IMR-90 (cell line): ENCODE measurements at regions not wholly inside any gene's neighbourhood (a gene's known extent, or its start where the extent isn't known, plus 50 kb on each side); places are given as distances from the start of the nearest gene placed in this dataset.

Experiments used
- ATAC-seq: fragments of 200-7000 bp; cut with Tn5 transposase; 2 replicates; pipeline ENCODE4 v1.9.1; 2020; ENCODE audit warnings: low read depth, mild to moderate bottlenecking, moderate library complexity
- BruUV-seq: library from RNA; stranded (reverse); fragments of 400-500 nt; replicated peaks from 2 replicates; lab custom pipeline; 2021; lab: Mats Ljungman, UMichigan
- CTCF ChIA-PET: fragments of 300-600 bp; formaldehyde crosslinking; extraction: SDS; loops from one replicate; lab custom pipeline; 2021; ENCODE audit warnings: antibody characterized with exemption; lab: Yijun Ruan, JAX
- POLR2A ChIA-PET: fragments of 300-600 bp; sonication (Branson Sonifier 250); formaldehyde crosslinking; loops from one replicate; lab custom pipeline; 2022; ENCODE audit warnings: antibody characterized with exemption; ENCODE audit not compliant: unreplicated experiment; lab: Charles Lee
- DNase-seq: peaks from one replicate; pipeline ENCODE4 v3.0.0; 2013
- H2AFZ ChIP-seq: replicated peaks from 2 replicates; pipeline ENCODE3; 2013; ENCODE audit warnings: low read length, mild to moderate bottlenecking; ENCODE audit not compliant: poor library complexity
- H2AK5ac ChIP-seq: 2 replicates; pipeline ENCODE4 v1.6.1; 2013; ENCODE audit warnings: low read depth, low read length, inconsistent platforms
- H2AK9ac ChIP-seq: replicated peaks from 2 replicates; pipeline ENCODE3; 2013; ENCODE audit warnings: mild to moderate bottlenecking, low read depth, low read length, moderate library complexity; ENCODE audit not compliant: poor library complexity
- H2BK120ac ChIP-seq: 2 replicates; pipeline ENCODE4 v1.6.1; 2013; ENCODE audit warnings: low read depth, low read length, inconsistent platforms
- H2BK15ac ChIP-seq: 3 replicates; pipeline ENCODE4 v1.6.1; 2013; ENCODE audit warnings: low read depth, low read length, inconsistent platforms
- H2BK20ac ChIP-seq: 2 replicates; pipeline ENCODE4 v1.6.1; 2013; ENCODE audit warnings: low read depth, mild to moderate bottlenecking, inconsistent platforms, low read length, moderate library complexity
- H2BK5ac ChIP-seq: 2 replicates; pipeline ENCODE4 v1.6.1; 2013; ENCODE audit warnings: mild to moderate bottlenecking, low read depth, low read length, inconsistent platforms; ENCODE audit not compliant: poor library complexity, severe bottlenecking
- H3K14ac ChIP-seq: replicated peaks from 2 replicates; pipeline ENCODE4 v1.6.1; 2013; ENCODE audit warnings: low read depth, low read length, inconsistent platforms
- H3K18ac ChIP-seq: 2 replicates; pipeline ENCODE4 v1.6.1; 2013; ENCODE audit warnings: low read depth, low read length, control low read depth
- H3K23ac ChIP-seq: 2 replicates; pipeline ENCODE4 v1.6.1; 2013; ENCODE audit warnings: low read depth, low read length, inconsistent platforms
- H3K27ac ChIP-seq: 2 replicates; pipeline ENCODE4 v1.5.1; 2013; ENCODE audit warnings: mild to moderate bottlenecking, control low read depth, low read length; ENCODE audit not compliant: insufficient read depth
- H3K27me3 ChIP-seq: 2 replicates; pipeline ENCODE4 v1.6.1; 2013; ENCODE audit warnings: low read length; ENCODE audit not compliant: control insufficient read depth, insufficient read depth
- H3K36me3 ChIP-seq: 2 replicates; pipeline ENCODE4 v1.6.1; 2013; ENCODE audit warnings: low read length, mixed read lengths; ENCODE audit not compliant: control insufficient read depth, insufficient read depth
- H3K4ac ChIP-seq: 2 replicates; pipeline ENCODE4 v1.6.1; 2013; ENCODE audit warnings: low read depth, low read length, inconsistent platforms
- H3K4me1 ChIP-seq: 2 replicates; pipeline ENCODE4 v1.6.1; 2013; ENCODE audit warnings: low read length, mixed read lengths; ENCODE audit not compliant: control insufficient read depth, insufficient read depth
- H3K4me2 ChIP-seq: 2 replicates; pipeline ENCODE4 v1.6.1; 2013; ENCODE audit warnings: low read depth, mild to moderate bottlenecking, control low read depth, low read length, moderate library complexity
- H3K4me3 ChIP-seq: 2 replicates; pipeline ENCODE4 v1.5.1; 2013; ENCODE audit warnings: low read depth, mild to moderate bottlenecking, control low read depth, low read length, moderate library complexity; ENCODE audit not compliant: insufficient read depth
- H3K56ac ChIP-seq: 2 replicates; pipeline ENCODE4 v1.6.1; 2013; ENCODE audit warnings: low read length, inconsistent platforms; ENCODE audit not compliant: insufficient read depth; ENCODE audit errors: extremely low read depth
- H3K79me1 ChIP-seq, 2 experiments: 2 replicates each; pipeline ENCODE4 v1.6.1; 2013; ENCODE audit warnings: low read length in 2 of 2, inconsistent platforms in 1 of 2, low read depth in 1 of 2
- H3K9ac ChIP-seq: 2 replicates; pipeline ENCODE4 v1.6.1; 2013; ENCODE audit warnings: low read depth, low read length, control low read depth
- H3K9me1 ChIP-seq: 2 replicates; pipeline ENCODE4 v1.6.1; 2013; ENCODE audit warnings: low read length, inconsistent platforms; ENCODE audit not compliant: insufficient read depth
- H3K9me3 ChIP-seq: 2 replicates; pipeline ENCODE4 v1.6.1; 2013; ENCODE audit warnings: low read length; ENCODE audit not compliant: control insufficient read depth, insufficient read depth
- H4K20me1 ChIP-seq: 2 replicates; pipeline ENCODE4 v1.6.1; 2013; ENCODE audit warnings: low read length, inconsistent platforms; ENCODE audit not compliant: insufficient read depth
- H4K5ac ChIP-seq: 2 replicates; pipeline ENCODE4 v1.6.1; 2013; ENCODE audit warnings: mild to moderate bottlenecking, low read depth, low read length, control low read depth
- H4K8ac ChIP-seq, 2 experiments: 2 replicates each; pipeline ENCODE4 v1.6.1; 2013; ENCODE audit warnings: low read depth in 2 of 2, low read length in 2 of 2, control low read depth in 1 of 2, inconsistent platforms in 1 of 2
- H4K91ac ChIP-seq: 2 replicates; pipeline ENCODE4 v1.6.1; 2013; ENCODE audit warnings: low read depth, low read length, inconsistent platforms; ENCODE audit not compliant: insufficient read depth
- BHLHE40 ChIP-seq: fragments of 150-350 bp; IDR thresholded peaks from 2 replicates; pipeline ENCODE4 v1.6.1; 2016; ENCODE audit warnings: mild to moderate bottlenecking, low read depth, low read length
- CEBPB ChIP-seq: IDR thresholded peaks from 2 replicates; pipeline ENCODE4 v1.6.1; 2012; ENCODE audit warnings: low read depth, low read length, improper control_type of control experiment
- CHD1 ChIP-seq: IDR thresholded peaks from 2 replicates; pipeline ENCODE4 v1.6.1; 2012; ENCODE audit warnings: low read depth, low read length, improper control_type of control experiment
- MXI1 ChIP-seq: IDR thresholded peaks from 2 replicates; pipeline ENCODE4 v1.6.1; 2012; ENCODE audit warnings: low read depth, mild to moderate bottlenecking, low read length, moderate library complexity, borderline replicate concordance
- NFE2L2 ChIP-seq: fragments of 150-350 bp; IDR thresholded peaks from 2 replicates; pipeline ENCODE4 v1.6.1; 2016; ENCODE audit warnings: low read depth, mild to moderate bottlenecking, low read length
- POLR2A ChIP-seq: IDR thresholded peaks from 2 replicates; pipeline ENCODE4 v1.6.1; 2012; ENCODE audit warnings: mild to moderate bottlenecking, low read depth, low read length
- RAD21 ChIP-seq: IDR thresholded peaks from 2 replicates; pipeline ENCODE4 v1.6.1; 2012; ENCODE audit warnings: low read length, improper control_type of control experiment
- RFX5 ChIP-seq: IDR thresholded peaks from 2 replicates; pipeline ENCODE4 v1.8.0; 2012; ENCODE audit warnings: low read depth, mild to moderate bottlenecking, low read length, moderate library complexity
- SMC3 ChIP-seq: fragments of 150-350 bp; IDR thresholded peaks from 2 replicates; pipeline ENCODE4 v1.6.1; 2016; ENCODE audit warnings: low read depth, mild to moderate bottlenecking, antibody characterized with exemption, low read length, moderate library complexity
- WGBS, 2 experiments: methylation state at CpG; one replicate each; pipeline versions ENCODE4 v1.1.5 to v1.1.7; 2013; ENCODE audit warnings: missing lambda C conversion rate in 2 of 2; ENCODE audit not compliant: insufficient read length in 1 of 2; ENCODE audit errors: extremely low coverage in 2 of 2; 5-methylcytosine and 5-hydroxymethylcytosine counted together
- dilution Hi-C: fragments of 300-500 bp; cut with HindIII; formaldehyde crosslinking; loops from one replicate; pipeline ENCODE4 v1.14.3; 2018; ENCODE audit warnings: low sequenced_read_pairs; ENCODE audit not compliant: unreplicated experiment
- in situ Hi-C: fragments of 300-500 bp; cut with MboI; formaldehyde crosslinking; loops from 3 replicates; pipeline ENCODE4 v1.14.3; 2019; ENCODE audit warnings: low sequenced_read_pairs, inconsistent platforms, mixed read lengths
- intact Hi-C: fragments of 100-400 bp; cut with micrococcal nuclease; formaldehyde crosslinking; loops from 2 replicates; pipeline ENCODE4 v1.10.0; 2022
- TF ChIP-seq, protein P1 (sequence below): conservative IDR thresholded peaks from 2 replicates; pipeline ENCODE4 v1.5.1; 2012; ENCODE audit warnings: mild to moderate bottlenecking, low read depth, low read length, improper control_type of control experiment

DNA sequence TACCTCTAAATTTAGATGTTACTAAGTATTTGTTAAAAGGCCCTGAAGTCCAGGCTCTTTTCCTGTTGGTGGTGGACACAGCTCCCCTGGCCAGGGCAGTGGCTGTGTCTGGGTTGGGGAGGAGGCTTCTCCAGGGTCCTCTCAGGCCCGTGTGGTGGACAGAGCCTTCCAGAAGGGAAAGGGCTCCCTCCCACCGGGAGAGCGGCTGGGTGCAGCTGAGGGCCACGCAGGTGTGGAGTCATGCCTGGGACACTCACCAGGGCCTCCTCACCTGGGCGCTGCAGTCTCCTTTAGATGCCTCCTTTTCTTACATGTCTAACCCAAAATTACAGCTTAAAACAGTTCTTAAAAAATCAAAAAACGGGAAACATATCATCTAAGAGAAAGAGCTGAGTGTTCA, 128.2 kb upstream of the TCERG1L start:
- no peak overlapping the region for H2AK9ac ChIP-seq
- no peak overlapping the region for H4K5ac ChIP-seq
- no peaks in the 10 kb centered on the region for H3K79me1 ChIP-seq
- no peaks in the 10 kb centered on the region for H3K9me1 ChIP-seq
- H4K8ac ChIP-seq: no peak overlapping the region
- 14% methylated on average over 1 of the region's 6 CpGs; no CpG with 5 or more reads in 1 of the 2 experiments for WGBS, 2 experiments
- no peak overlapping the region for H2BK20ac ChIP-seq
- H3K4me2 ChIP-seq: no peak overlapping the region
- in situ Hi-C loops (no loop called here), dilution Hi-C loops (no loop called here), intact Hi-C loops (no loop called here)
- CTCF ChIA-PET: no interaction called here
- no peak overlapping the region for H2AK5ac ChIP-seq
- no peak overlapping the region for H3K27ac ChIP-seq
- no peaks in the 10 kb centered on the region for H3K4me1 ChIP-seq
- H4K20me1 ChIP-seq: no peaks in the 10 kb centered on the region
- no peaks in the 10 kb centered on the region for H3K36me3 ChIP-seq
- no TSS peak for BruUV-seq
- no peak overlapping the region for H2BK15ac ChIP-seq
- H3K9me3 ChIP-seq: peaks cover 45% of the 10 kb centered on the region
- no peak overlapping the region for H3K4ac ChIP-seq
- H3K56ac ChIP-seq: no peak overlapping the region
- ATAC-seq (no peak), DNase-seq (no peak)
- no peak overlapping the region for H2AFZ ChIP-seq
- no peak overlapping the region for H3K14ac ChIP-seq
- TF ChIP-seq POLR2A (no peak), BHLHE40 (no peak), NFE2L2 (no peak), CHD1 (no peak), RFX5 (no peak), SMC3 (no peak), CEBPB (no peak), RAD21 (no peak), MXI1 (no peak)
- TF ChIP-seq, protein P1, sequence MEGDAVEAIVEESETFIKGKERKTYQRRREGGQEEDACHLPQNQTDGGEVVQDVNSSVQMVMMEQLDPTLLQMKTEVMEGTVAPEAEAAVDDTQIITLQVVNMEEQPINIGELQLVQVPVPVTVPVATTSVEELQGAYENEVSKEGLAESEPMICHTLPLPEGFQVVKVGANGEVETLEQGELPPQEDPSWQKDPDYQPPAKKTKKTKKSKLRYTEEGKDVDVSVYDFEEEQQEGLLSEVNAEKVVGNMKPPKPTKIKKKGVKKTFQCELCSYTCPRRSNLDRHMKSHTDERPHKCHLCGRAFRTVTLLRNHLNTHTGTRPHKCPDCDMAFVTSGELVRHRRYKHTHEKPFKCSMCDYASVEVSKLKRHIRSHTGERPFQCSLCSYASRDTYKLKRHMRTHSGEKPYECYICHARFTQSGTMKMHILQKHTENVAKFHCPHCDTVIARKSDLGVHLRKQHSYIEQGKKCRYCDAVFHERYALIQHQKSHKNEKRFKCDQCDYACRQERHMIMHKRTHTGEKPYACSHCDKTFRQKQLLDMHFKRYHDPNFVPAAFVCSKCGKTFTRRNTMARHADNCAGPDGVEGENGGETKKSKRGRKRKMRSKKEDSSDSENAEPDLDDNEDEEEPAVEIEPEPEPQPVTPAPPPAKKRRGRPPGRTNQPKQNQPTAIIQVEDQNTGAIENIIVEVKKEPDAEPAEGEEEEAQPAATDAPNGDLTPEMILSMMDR: no peak
- POLR2A ChIA-PET: no interaction called here
- H3K27me3 ChIP-seq: no peaks in the 10 kb centered on the region
- no peak overlapping the region for H3K4me3 ChIP-seq
- no peak overlapping the region for H3K23ac ChIP-seq
- no peak overlapping the region for H3K9ac ChIP-seq
- H3K18ac ChIP-seq: no peak overlapping the region
- H2BK5ac ChIP-seq: no peak overlapping the region
- H2BK120ac ChIP-seq: no peak overlapping the region
- no peak overlapping the region for H4K91ac ChIP-seq
